Left lung (tissue), 4 donors: ENCODE measurements at regions not wholly inside any gene's neighbourhood (a gene's known extent, or its start where the extent isn't known, plus 50 kb on each side); places are given as distances from the start of the nearest gene placed in this dataset.

Source experiments
- ATAC-seq: fragments of 200-7000 bp; cut with Tn5 transposase; one replicate; pipeline ENCODE4 v1.9.1; 2020; ENCODE audit warnings: moderate library complexity
- DNase-seq, 4 donors: peaks; one replicate each; pipeline ENCODE4 v3.0.0-alpha.2; 2013 to 2020
- H3K27ac ChIP-seq, 2 donors: fragments of 200-600 bp; sonication (generic) in 1 of 2; one replicate each; pipeline versions ENCODE4 v1.5.0 to v1.8.0; 2020 to 2021
- H3K27me3 ChIP-seq, 2 donors: fragments of 200-600 bp; sonication (generic) in 1 of 2; one replicate each; pipeline versions ENCODE4 v1.5.0 to v1.8.0; 2020 to 2021
- H3K36me3 ChIP-seq, 2 donors: fragments of 200-600 bp; sonication (generic) in 1 of 2; one replicate each; pipeline versions ENCODE4 v1.5.0 to v1.8.0; 2020 to 2021
- H3K4me1 ChIP-seq, 2 donors: fragments of 200-600 bp; one replicate each; pipeline ENCODE4 v1.8.0; 2021
- H3K4me3 ChIP-seq, 2 donors: fragments of 200-600 bp; sonication (generic) in 1 of 2; one replicate each; pipeline versions ENCODE4 v1.5.0 to v1.8.0; 2020 to 2021; ENCODE audit warnings: mild to moderate bottlenecking in 1 of 2
- H3K9me3 ChIP-seq, 2 donors: fragments of 200-600 bp; sonication (generic) in 1 of 2; one replicate each; pipeline versions ENCODE4 v1.5.0 to v1.8.0; 2020 to 2021
- intact Hi-C, 2 donors: fragments of 100-400 bp; cut with DNase I; formaldehyde crosslinking; loops; one replicate each; pipeline versions ENCODE4 v1.11.2 to v1.14.2; 2022
- TF ChIP-seq, protein P1 (sequence below), 2 donors: fragments of 200-600 bp; sonication (generic) in 1 of 2; IDR thresholded peaks; one replicate each; pipeline versions ENCODE4 v1.5.0 to v1.8.0; 2021; ENCODE audit warnings: antibody characterized with exemption in 2 of 2
- donor health status: DM: no; HTN: yes; CAD: no.
- donor health status: DM: no; HTN: no; CAD: no.

DNA sequence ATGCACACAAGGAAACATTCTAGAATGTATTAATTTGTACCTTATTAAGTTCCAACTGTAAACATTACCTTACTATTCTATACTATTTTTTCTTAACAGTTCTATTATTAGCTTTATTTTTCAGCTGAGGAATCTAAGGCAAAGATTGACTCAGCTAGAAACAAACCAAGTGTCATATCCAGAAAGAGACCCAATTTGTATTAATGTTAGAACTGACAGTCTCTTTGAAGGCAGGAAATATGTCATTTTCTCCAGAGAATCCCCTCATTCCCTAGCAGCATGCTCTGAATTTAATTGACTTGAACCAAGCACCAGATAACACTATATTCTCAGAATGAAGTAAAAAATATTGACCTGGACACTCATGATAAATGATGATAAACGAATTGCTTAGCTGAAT is 81.4 kb upstream of the PLPPR5 start:
- no peak for ATAC-seq
- no peak overlapping the region for H3K27ac ChIP-seq
- no peak for DNase-seq

GRCh38 chr1:99098589-99098988 is 93.9 kb upstream of the PLPPR5 start:
- DNase-seq (no peak), ATAC-seq (no peak)
- no peak overlapping the region for H3K27ac ChIP-seq
- H3K4me1 ChIP-seq: no peaks in the 10 kb centered on the region
- no peaks in the 10 kb centered on the region for H3K36me3 ChIP-seq
- peaks cover 0 to 26% of the 10 kb centered on the region in 2 donors for H3K9me3 ChIP-seq
- no peak overlapping the region for H3K4me3 ChIP-seq
- no peaks in the 10 kb centered on the region for H3K27me3 ChIP-seq
- TF ChIP-seq, protein P1, sequence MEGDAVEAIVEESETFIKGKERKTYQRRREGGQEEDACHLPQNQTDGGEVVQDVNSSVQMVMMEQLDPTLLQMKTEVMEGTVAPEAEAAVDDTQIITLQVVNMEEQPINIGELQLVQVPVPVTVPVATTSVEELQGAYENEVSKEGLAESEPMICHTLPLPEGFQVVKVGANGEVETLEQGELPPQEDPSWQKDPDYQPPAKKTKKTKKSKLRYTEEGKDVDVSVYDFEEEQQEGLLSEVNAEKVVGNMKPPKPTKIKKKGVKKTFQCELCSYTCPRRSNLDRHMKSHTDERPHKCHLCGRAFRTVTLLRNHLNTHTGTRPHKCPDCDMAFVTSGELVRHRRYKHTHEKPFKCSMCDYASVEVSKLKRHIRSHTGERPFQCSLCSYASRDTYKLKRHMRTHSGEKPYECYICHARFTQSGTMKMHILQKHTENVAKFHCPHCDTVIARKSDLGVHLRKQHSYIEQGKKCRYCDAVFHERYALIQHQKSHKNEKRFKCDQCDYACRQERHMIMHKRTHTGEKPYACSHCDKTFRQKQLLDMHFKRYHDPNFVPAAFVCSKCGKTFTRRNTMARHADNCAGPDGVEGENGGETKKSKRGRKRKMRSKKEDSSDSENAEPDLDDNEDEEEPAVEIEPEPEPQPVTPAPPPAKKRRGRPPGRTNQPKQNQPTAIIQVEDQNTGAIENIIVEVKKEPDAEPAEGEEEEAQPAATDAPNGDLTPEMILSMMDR (IDR thresholded peaks at IDR 0.05): no peak
- intact Hi-C loops: no loop called here

More for the DNA sequence above, 81.4 kb upstream of the PLPPR5 start:
- no peaks in the 10 kb centered on the region for H3K27me3 ChIP-seq
- H3K4me3 ChIP-seq: no peak overlapping the region
- H3K9me3 ChIP-seq: peaks cover 0 to 4% of the 10 kb centered on the region in 2 donors
- no peaks in the 10 kb centered on the region for H3K36me3 ChIP-seq
- intact Hi-C loops: no loop called here
- TF ChIP-seq, protein P1 (IDR thresholded peaks at IDR 0.05): no peak
- H3K4me1 ChIP-seq: no peaks in the 10 kb centered on the region

DNA sequence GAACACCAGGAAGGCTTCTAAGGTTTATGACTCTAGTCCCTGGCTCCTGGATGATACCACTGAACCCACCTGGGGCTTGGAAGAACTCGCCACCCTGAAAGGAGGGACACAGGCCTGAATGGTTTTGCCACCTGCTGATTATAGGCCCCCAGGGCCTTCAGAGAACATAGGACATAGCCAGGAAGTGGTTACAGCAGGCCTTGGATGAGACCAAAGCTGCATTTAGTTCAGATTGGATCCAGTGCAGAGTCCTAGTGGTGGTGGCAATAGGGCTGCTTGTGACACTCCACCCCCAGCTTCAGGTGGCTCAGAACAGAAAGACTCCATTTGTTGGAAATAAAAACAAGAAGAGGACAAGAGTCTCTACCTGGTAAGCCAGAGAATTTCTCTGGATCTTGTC is 101.6 kb upstream of the PLPPR5 start:
- intact Hi-C loops: no loop called here
- ATAC-seq (no peak), DNase-seq (no peak)
- Histone ChIP-seq H3K27me3 (no peaks in the 10 kb centered on the region), H3K4me1 (no peaks in the 10 kb centered on the region), H3K4me3 (no peak overlapping the region), H3K9me3 (no peaks in the 10 kb centered on the region), H3K36me3 (no peaks in the 10 kb centered on the region), H3K27ac (no peak overlapping the region)
- TF ChIP-seq, protein P1 (IDR thresholded peaks at IDR 0.05): no peak

GRCh38 chr1:99107680-99108079 is 103.0 kb upstream of the PLPPR5 start:
- intact Hi-C loops: no loop called here
- no peak overlapping the region for H3K4me3 ChIP-seq
- ATAC-seq: no peak
- DNase-seq: no peak
- H3K27ac ChIP-seq: no peak overlapping the region
- H3K36me3 ChIP-seq: no peaks in the 10 kb centered on the region
- no peaks in the 10 kb centered on the region for H3K4me1 ChIP-seq
- no peaks in the 10 kb centered on the region for H3K9me3 ChIP-seq
- TF ChIP-seq, protein P1 (IDR thresholded peaks at IDR 0.05): no peak
- no peaks in the 10 kb centered on the region for H3K27me3 ChIP-seq

- TF ChIP-seq, protein P1 (IDR thresholded peaks at IDR 0.05): no peak
- Histone ChIP-seq H3K27me3 (no peaks in the 10 kb centered on the region), H3K36me3 (no peaks in the 10 kb centered on the region), H3K4me3 (no peak overlapping the region), H3K27ac (no peak overlapping the region), H3K4me1 (no peaks in the 10 kb centered on the region), H3K9me3 (no peaks in the 10 kb centered on the region)
- DNase-seq (no peak), ATAC-seq (no peak)
- intact Hi-C loops: no loop called here
These were observed 105.7 kb upstream of the PLPPR5 start for GRCh38 chr1:99110140-99111041.
